Activated CD4-positive, alpha-beta T cell treated with anti-CD3 and anti-CD28 coated beads, Interleukin-2, amount 10 ng/mL, durations not matched to agents 24 days and 14 days (primary cell): ENCODE measurements at regions not wholly inside any gene's neighbourhood (a gene's known extent, or its start where the extent isn't known, plus 50 kb on each side); places are given as distances from the start of the nearest gene placed in this dataset.

ENCODE experiments used
- DNase-seq: peaks from one replicate; pipeline ENCODE4 v3.0.0; 2022
- H3K27ac Mint-ChIP-seq: one replicate; pipeline ENCODE4 v1.8.0; 2022; ENCODE audit warnings: mild to moderate bottlenecking, mixed read lengths
- H3K27me3 Mint-ChIP-seq: one replicate; pipeline ENCODE4 v1.8.0; 2022; ENCODE audit warnings: mixed read lengths
- H3K36me3 Mint-ChIP-seq: one replicate; pipeline ENCODE4 v1.8.0; 2022; ENCODE audit warnings: low read depth, mild to moderate bottlenecking, mixed read lengths
- H3K4me1 Mint-ChIP-seq: one replicate; pipeline ENCODE4 v1.8.0; 2021; ENCODE audit warnings: mixed read lengths
- H3K4me3 Mint-ChIP-seq: one replicate; pipeline ENCODE4 v1.8.0; 2022; ENCODE audit warnings: mild to moderate bottlenecking, moderate library complexity, mixed read lengths
- H3K9me3 Mint-ChIP-seq: one replicate; pipeline ENCODE4 v1.8.0; 2021; ENCODE audit warnings: mixed read lengths
- intact Hi-C: fragments of 100-400 bp; cut with micrococcal nuclease; formaldehyde crosslinking; loops from one replicate; pipeline ENCODE4 v1.15.1; 2023

- Mint-ChIP-seq H3K4me1 (peaks cover 10% of the 10 kb centered on the region), H3K4me3 (no peak overlapping the region), H3K27ac (no peak overlapping the region), H3K9me3 (no peaks in the 10 kb centered on the region), H3K36me3 (no peaks in the 10 kb centered on the region), H3K27me3 (peaks cover 3% of the 10 kb centered on the region)
- no peak for DNase-seq
- intact Hi-C loops = no loop called here
Measured at GRCh38 chr12:9388379-9388778, 180.2 kb upstream of the PZP start.

GRCh38 chr12:9387450-9387849 lies 179.3 kb upstream of the PZP start:
- peaks cover 10% of the 10 kb centered on the region for H3K4me1 Mint-ChIP-seq
- no peak for DNase-seq
- no peak overlapping the region for H3K27ac Mint-ChIP-seq
- no peaks in the 10 kb centered on the region for H3K36me3 Mint-ChIP-seq
- H3K9me3 Mint-ChIP-seq = no peaks in the 10 kb centered on the region
- peaks cover 3% of the 10 kb centered on the region for H3K27me3 Mint-ChIP-seq
- intact Hi-C loops = loop anchor here (1.0 kb wide), 1 partner anchor 24 kb away; no protein-coding TSS in a partner anchor
- no peak overlapping the region for H3K4me3 Mint-ChIP-seq

- no peak for DNase-seq
- H3K4me1 Mint-ChIP-seq = peaks cover 10% of the 10 kb centered on the region
- no peaks in the 10 kb centered on the region for H3K9me3 Mint-ChIP-seq
- intact Hi-C loops = no loop called here
- no peak overlapping the region for H3K27ac Mint-ChIP-seq
- no peak overlapping the region for H3K4me3 Mint-ChIP-seq
- no peaks in the 10 kb centered on the region for H3K36me3 Mint-ChIP-seq
- H3K27me3 Mint-ChIP-seq = no peaks in the 10 kb centered on the region
Measured at GRCh38 chr12:9383585-9383984, 175.4 kb upstream of the PZP start.

GRCh38 chr12:9381619-9382018 lies 173.4 kb upstream of the PZP start:
- H3K4me1 Mint-ChIP-seq = no peaks in the 10 kb centered on the region
- no peak for DNase-seq
- H3K36me3 Mint-ChIP-seq = no peaks in the 10 kb centered on the region
- no peaks in the 10 kb centered on the region for H3K27me3 Mint-ChIP-seq
- intact Hi-C loops = no loop called here
- no peak overlapping the region for H3K27ac Mint-ChIP-seq
- no peaks in the 10 kb centered on the region for H3K9me3 Mint-ChIP-seq
- no peak overlapping the region for H3K4me3 Mint-ChIP-seq

GRCh38 chr12:9380650-9381049 lies 172.5 kb upstream of the PZP start:
- Mint-ChIP-seq H3K36me3 (no peaks in the 10 kb centered on the region), H3K4me3 (no peak overlapping the region), H3K27ac (no peak overlapping the region), H3K27me3 (no peaks in the 10 kb centered on the region), H3K9me3 (no peaks in the 10 kb centered on the region), H3K4me1 (no peaks in the 10 kb centered on the region)
- DNase-seq = no peak
- intact Hi-C loops = no loop called here

GRCh38 chr12:9379023-9379742 lies 171.0 kb upstream of the PZP start:
- H3K27me3 Mint-ChIP-seq = no peaks in the 10 kb centered on the region
- no peaks in the 10 kb centered on the region for H3K36me3 Mint-ChIP-seq
- no peak overlapping the region for H3K27ac Mint-ChIP-seq
- H3K4me1 Mint-ChIP-seq = no peaks in the 10 kb centered on the region
- intact Hi-C loops = no loop called here
- no peak for DNase-seq
- H3K9me3 Mint-ChIP-seq = no peaks in the 10 kb centered on the region
- no peak overlapping the region for H3K4me3 Mint-ChIP-seq

GRCh38 chr12:9378430-9378835 lies 170.2 kb upstream of the PZP start:
- H3K27ac Mint-ChIP-seq = no peak overlapping the region
- no peak overlapping the region for H3K4me3 Mint-ChIP-seq

GRCh38 chr12:9372202-9372601 lies 164.0 kb upstream of the PZP start:
- intact Hi-C loops = no loop called here
- Mint-ChIP-seq H3K27me3 (peaks cover 34% of the 10 kb centered on the region), H3K4me1 (peaks cover 8% of the 10 kb centered on the region), H3K36me3 (no peaks in the 10 kb centered on the region), H3K27ac (no peak overlapping the region), H3K4me3 (no peak overlapping the region), H3K9me3 (no peaks in the 10 kb centered on the region)
- DNase-seq = no peak

More at GRCh38 chr12:9378430-9378835, 170.2 kb upstream of the PZP start:
- Mint-ChIP-seq H3K4me1 (no peaks in the 10 kb centered on the region), H3K36me3 (no peaks in the 10 kb centered on the region), H3K9me3 (no peaks in the 10 kb centered on the region), H3K27me3 (peaks cover 3% of the 10 kb centered on the region)
- intact Hi-C loops = no loop called here
- no peak for DNase-seq

GRCh38 chr12:9367828-9368227 lies 159.6 kb upstream of the PZP start:
- H3K4me1 Mint-ChIP-seq = peaks cover 41% of the 10 kb centered on the region
- DNase-seq = no peak
- no peaks in the 10 kb centered on the region for H3K9me3 Mint-ChIP-seq
- no peak overlapping the region for H3K27ac Mint-ChIP-seq
- peaks cover 43% of the 10 kb centered on the region for H3K27me3 Mint-ChIP-seq
- H3K36me3 Mint-ChIP-seq = no peaks in the 10 kb centered on the region
- intact Hi-C loops = loop anchor here (5.0 to 10.0 kb wide), 3 partner anchors 36 to 937 kb away; partner anchors contain the start of gene KLRD1
- no peak overlapping the region for H3K4me3 Mint-ChIP-seq

GRCh38 chr12:9367201-9367600 lies 159.0 kb upstream of the PZP start:
- Mint-ChIP-seq H3K9me3 (no peaks in the 10 kb centered on the region), H3K27me3 (peaks cover 42% of the 10 kb centered on the region), H3K4me3 (no peak overlapping the region), H3K27ac (no peak overlapping the region), H3K36me3 (no peaks in the 10 kb centered on the region), H3K4me1 (peaks cover 40% of the 10 kb centered on the region)
- intact Hi-C loops = loop anchor here (5.0 to 10.0 kb wide), 3 partner anchors 35 to 938 kb away; partner anchors contain the start of gene KLRD1
- DNase-seq = no peak

GRCh38 chr12:9365296-9365695 lies 157.1 kb upstream of the PZP start:
- no peak for DNase-seq
- Mint-ChIP-seq H3K4me3 (peak overlapping the region; percentile 66), H3K27me3 (peaks cover 33% of the 10 kb centered on the region), H3K4me1 (peaks cover 40% of the 10 kb centered on the region), H3K27ac (peak overlapping the region; percentile 88), H3K9me3 (no peaks in the 10 kb centered on the region), H3K36me3 (no peaks in the 10 kb centered on the region)
- intact Hi-C loops = loop anchor here (2.0 to 10.0 kb wide), 4 partner anchors 33 to 940 kb away; partner anchors contain the start of gene KLRD1

GRCh38 chr12:9364224-9365176 lies 156.3 kb upstream of the PZP start:
- Mint-ChIP-seq H3K9me3 (no peaks in the 10 kb centered on the region), H3K27me3 (peaks cover 33% of the 10 kb centered on the region), H3K36me3 (no peaks in the 10 kb centered on the region), H3K4me3 (peak overlapping the region; percentile 66), H3K4me1 (peaks cover 40% of the 10 kb centered on the region), H3K27ac (peak overlapping the region; percentile 88)
- intact Hi-C loops = loop anchor here (1.0 to 10.0 kb wide), 5 partner anchors 32 to 940 kb away; partner anchors contain the start of gene KLRD1
- DNase-seq = peak; percentile 81

- Mint-ChIP-seq H3K36me3 (no peaks in the 10 kb centered on the region), H3K4me1 (peaks cover 38% of the 10 kb centered on the region), H3K27me3 (peaks cover 30% of the 10 kb centered on the region), H3K9me3 (peaks cover 8% of the 10 kb centered on the region), H3K27ac (peak overlapping the region; percentile 25), H3K4me3 (no peak overlapping the region)
- intact Hi-C loops = loop anchor here (1.0 to 10.0 kb wide), 3 partner anchors 24 to 942 kb away; partner anchors contain the start of gene KLRD1
- peak; percentile 71 for DNase-seq
Measured at GRCh38 chr12:9363145-9363544, 154.9 kb upstream of the PZP start.
